Mesendoderm (in vitro differentiated cells): ENCODE measurements at regions not wholly inside any gene's neighbourhood (a gene's known extent, or its start where the extent isn't known, plus 50 kb on each side); places are given as distances from the start of the nearest gene placed in this dataset.

Experiments
- DNase-seq: peaks from one replicate; pipeline ENCODE4 v3.0.0; 2013
- H2AK5ac ChIP-seq: 2 replicates; pipeline ENCODE4 v1.6.1; 2013; ENCODE audit warnings: low read length, inconsistent platforms
- H2BK120ac ChIP-seq: 2 replicates; pipeline ENCODE4 v1.6.1; 2013; ENCODE audit warnings: low read depth, mild to moderate bottlenecking, low read length, moderate library complexity, mixed read lengths
- H2BK15ac ChIP-seq: replicated peaks from 2 replicates; pipeline ENCODE4 v1.6.1; 2013; ENCODE audit warnings: low read depth, mild to moderate bottlenecking, moderate library complexity
- H2BK5ac ChIP-seq: 2 replicates; pipeline ENCODE4 v1.6.1; 2013; ENCODE audit warnings: low read length, inconsistent platforms
- H3K18ac ChIP-seq: 2 replicates; pipeline ENCODE4 v1.6.1; 2013; ENCODE audit warnings: mild to moderate bottlenecking, low read length, mixed read lengths
- H3K23ac ChIP-seq: one replicate; pipeline ENCODE4 v1.6.1; 2013; ENCODE audit warnings: low read length
- H3K27ac ChIP-seq: 2 replicates; pipeline ENCODE4 v1.5.1; 2013; ENCODE audit warnings: low read depth, mild to moderate bottlenecking, inconsistent platforms, low read length, moderate library complexity
- H3K27me3 ChIP-seq: 2 replicates; pipeline ENCODE4 v1.6.1; 2013; ENCODE audit warnings: low read length, control low read depth, mild to moderate bottlenecking, inconsistent platforms; ENCODE audit not compliant: insufficient read depth, poor library complexity
- H3K36me3 ChIP-seq: 2 replicates; pipeline ENCODE4 v1.6.1; 2013; ENCODE audit warnings: low read length, inconsistent platforms; ENCODE audit not compliant: control insufficient read depth, insufficient read depth
- H3K4ac ChIP-seq: one replicate; pipeline ENCODE4 v1.6.1; 2013; ENCODE audit warnings: low read depth, mild to moderate bottlenecking, low read length, moderate library complexity
- H3K4me1 ChIP-seq: 2 replicates; pipeline ENCODE4 v1.6.1; 2013; ENCODE audit warnings: low read depth, low read length, inconsistent platforms; ENCODE audit not compliant: control insufficient read depth
- H3K4me2 ChIP-seq: 2 replicates; pipeline ENCODE4 v1.6.1; 2013; ENCODE audit warnings: low read length
- H3K4me3 ChIP-seq: 2 replicates; pipeline ENCODE4 v1.5.1; 2013; ENCODE audit warnings: mild to moderate bottlenecking, low read length
- H3K56ac ChIP-seq: one replicate; pipeline ENCODE4 v1.6.1; 2013; ENCODE audit warnings: low read length
- H3K79me1 ChIP-seq: 2 replicates; pipeline ENCODE4 v1.6.1; 2013; ENCODE audit warnings: low read length, inconsistent platforms
- H3K79me2 ChIP-seq: 2 replicates; pipeline ENCODE4 v1.6.1; 2013; ENCODE audit warnings: mild to moderate bottlenecking, low read length; ENCODE audit not compliant: control insufficient read depth, insufficient read depth
- H3K9ac ChIP-seq: 2 replicates; pipeline ENCODE4 v1.6.1; 2013; ENCODE audit warnings: low read length, inconsistent platforms
- H4K5ac ChIP-seq: one replicate; pipeline ENCODE4 v1.6.1; 2013; ENCODE audit warnings: low read length
- H4K8ac ChIP-seq: one replicate; pipeline ENCODE4 v1.6.1; 2013; ENCODE audit warnings: low read depth, mild to moderate bottlenecking, control low read depth, low read length, moderate library complexity
- WGBS: extraction: QIAGEN DNeasy Blood & Tissue Kit; methylation state at CpG from one replicate; pipeline ENCODE4 v1.1.7; 2013; ENCODE audit warnings: low lambda C conversion rate, missing lambda C conversion rate; ENCODE audit not compliant: insufficient coverage; ENCODE audit errors: extremely low coverage; 5-methylcytosine and 5-hydroxymethylcytosine counted together

DNA sequence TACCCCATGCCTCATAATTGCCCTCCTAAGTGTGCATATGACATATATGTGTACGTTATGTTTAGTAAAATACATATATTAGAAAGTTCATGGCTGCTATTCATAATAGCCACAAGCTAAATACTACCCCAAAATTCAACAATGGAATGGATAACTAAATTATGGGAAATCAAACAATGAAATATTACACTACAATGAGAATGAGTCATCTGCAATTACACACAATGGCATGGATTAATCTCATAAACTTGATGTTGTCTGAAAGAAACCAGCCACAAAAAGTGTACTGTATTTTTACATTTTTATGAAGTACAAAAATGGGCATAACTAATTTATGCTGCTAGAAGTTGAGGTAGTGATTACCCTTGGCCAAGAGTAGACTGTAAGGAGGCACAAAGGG lies 477.0 kb downstream of the HAO1 start:
- no peak for DNase-seq
- H2BK15ac ChIP-seq: no peak overlapping the region
- no CpG with 5 or more reads among the region's 1 CpG for WGBS
- H3K18ac ChIP-seq: no peak overlapping the region
- H3K9ac ChIP-seq: no peak overlapping the region
- H3K4me2 ChIP-seq: no peak overlapping the region
- H2BK5ac ChIP-seq: no peak overlapping the region
- H3K56ac ChIP-seq: no peak overlapping the region
- H3K79me1 ChIP-seq: no peaks in the 10 kb centered on the region
- no peaks in the 10 kb centered on the region for H3K4me1 ChIP-seq
- H2BK120ac ChIP-seq: no peak overlapping the region
- no peak overlapping the region for H3K4me3 ChIP-seq
- no peaks in the 10 kb centered on the region for H3K36me3 ChIP-seq
- no peak overlapping the region for H3K23ac ChIP-seq
- H4K8ac ChIP-seq: no peak overlapping the region
- H4K5ac ChIP-seq: no peak overlapping the region
- no peak overlapping the region for H3K27ac ChIP-seq
- no peak overlapping the region for H2AK5ac ChIP-seq
- no peaks in the 10 kb centered on the region for H3K27me3 ChIP-seq
- no peaks in the 10 kb centered on the region for H3K79me2 ChIP-seq
- no peak overlapping the region for H3K4ac ChIP-seq

DNA sequence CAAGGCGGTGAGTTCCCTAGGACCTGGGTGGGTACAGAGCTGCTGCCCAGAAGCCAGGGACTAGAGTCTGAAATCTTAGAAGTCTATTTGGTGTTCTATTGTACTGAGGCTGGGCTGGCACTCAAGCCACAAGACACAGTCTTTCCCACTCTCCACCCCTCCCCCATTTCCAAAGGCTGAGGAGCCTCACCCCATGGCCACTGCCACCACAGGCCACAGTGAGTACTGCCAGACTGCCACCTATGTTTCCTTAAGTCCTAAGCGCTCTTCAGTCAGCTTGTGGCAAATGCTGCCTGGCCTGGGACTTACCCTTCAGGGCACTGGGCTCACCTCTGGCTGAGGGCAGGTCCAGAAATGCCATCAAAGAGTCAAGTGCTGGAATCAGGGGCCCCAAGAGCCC lies 469.3 kb downstream of the HAO1 start:
- no peak overlapping the region for H3K4me2 ChIP-seq
- H3K27ac ChIP-seq: no peak overlapping the region
- H3K4ac ChIP-seq: no peak overlapping the region
- no peak overlapping the region for H3K9ac ChIP-seq
- no peaks in the 10 kb centered on the region for H3K27me3 ChIP-seq
- no CpG with 5 or more reads among the region's 2 CpGs for WGBS
- H3K79me1 ChIP-seq: no peaks in the 10 kb centered on the region
- H2AK5ac ChIP-seq: no peak overlapping the region
- no peak overlapping the region for H3K4me3 ChIP-seq
- H4K8ac ChIP-seq: no peak overlapping the region
- no peak overlapping the region for H2BK120ac ChIP-seq
- H2BK15ac ChIP-seq: no peak overlapping the region
- no peaks in the 10 kb centered on the region for H3K36me3 ChIP-seq
- H3K4me1 ChIP-seq: no peaks in the 10 kb centered on the region
- H3K56ac ChIP-seq: no peak overlapping the region
- H3K79me2 ChIP-seq: no peaks in the 10 kb centered on the region
- DNase-seq: peak; percentile 65
- H3K18ac ChIP-seq: no peak overlapping the region
- no peak overlapping the region for H4K5ac ChIP-seq
- H2BK5ac ChIP-seq: no peak overlapping the region
- H3K23ac ChIP-seq: no peak overlapping the region

DNA sequence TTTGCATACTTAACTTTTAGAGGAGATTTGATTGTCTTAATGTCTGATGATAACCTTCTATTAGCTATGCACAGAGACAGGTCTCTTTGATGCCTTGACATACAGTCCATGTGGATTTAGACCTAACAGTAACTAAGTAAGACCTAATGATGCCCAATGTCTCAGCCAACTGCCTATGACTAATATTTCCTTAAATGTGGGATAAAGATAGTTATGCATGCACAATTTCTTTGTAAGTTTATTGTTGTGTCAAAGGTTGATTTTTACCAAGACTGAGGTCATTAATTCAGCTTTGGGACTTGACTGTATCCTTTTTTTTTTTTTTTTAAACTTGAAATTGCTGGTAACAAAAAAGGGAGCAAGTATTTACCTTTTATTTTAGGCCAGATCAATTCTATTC lies 450.0 kb downstream of the HAO1 start:
- Histone ChIP-seq H3K4me1 (no peaks in the 10 kb centered on the region), H3K79me2 (no peaks in the 10 kb centered on the region), H3K27ac (no peak overlapping the region), H3K79me1 (no peaks in the 10 kb centered on the region), H3K4ac (no peak overlapping the region), H2AK5ac (no peak overlapping the region), H3K9ac (no peak overlapping the region), H2BK5ac (no peak overlapping the region), H3K36me3 (no peaks in the 10 kb centered on the region), H2BK15ac (no peak overlapping the region), H3K23ac (no peak overlapping the region), H3K18ac (no peak overlapping the region), H3K56ac (no peak overlapping the region), H3K4me3 (no peak overlapping the region), H4K8ac (no peak overlapping the region), H4K5ac (no peak overlapping the region), H3K4me2 (no peak overlapping the region), H2BK120ac (no peak overlapping the region), H3K27me3 (no peaks in the 10 kb centered on the region)
- no peak for DNase-seq

- Histone ChIP-seq H3K4me2 (no peak overlapping the region), H3K4me1 (no peaks in the 10 kb centered on the region), H4K8ac (no peak overlapping the region), H3K36me3 (no peaks in the 10 kb centered on the region), H4K5ac (no peak overlapping the region), H3K4ac (no peak overlapping the region), H3K18ac (no peak overlapping the region), H2BK120ac (no peak overlapping the region), H2BK15ac (no peak overlapping the region), H3K79me2 (no peaks in the 10 kb centered on the region), H2AK5ac (no peak overlapping the region), H3K27ac (no peak overlapping the region), H3K9ac (no peak overlapping the region), H2BK5ac (no peak overlapping the region), H3K4me3 (no peak overlapping the region), H3K79me1 (no peaks in the 10 kb centered on the region), H3K27me3 (no peaks in the 10 kb centered on the region), H3K56ac (no peak overlapping the region), H3K23ac (no peak overlapping the region)
- WGBS: no CpG with 5 or more reads among the region's 3 CpGs
- DNase-seq: no peak
These were observed 448.0 kb downstream of the HAO1 start for GRCh38 chr20:7492257-7492656.

- no peak overlapping the region for H2BK120ac ChIP-seq
- no peaks in the 10 kb centered on the region for H3K27me3 ChIP-seq
- no peaks in the 10 kb centered on the region for H3K36me3 ChIP-seq
- H3K79me2 ChIP-seq: no peaks in the 10 kb centered on the region
- H3K9ac ChIP-seq: no peak overlapping the region
- H2BK5ac ChIP-seq: no peak overlapping the region
- WGBS: no CpG with 5 or more reads among the region's 2 CpGs
- H3K4me3 ChIP-seq: no peak overlapping the region
- no peak overlapping the region for H3K4me2 ChIP-seq
- no peak overlapping the region for H3K4ac ChIP-seq
- no peak overlapping the region for H2BK15ac ChIP-seq
- no peak overlapping the region for H3K23ac ChIP-seq
- no peaks in the 10 kb centered on the region for H3K4me1 ChIP-seq
- no peak overlapping the region for H4K5ac ChIP-seq
- H4K8ac ChIP-seq: no peak overlapping the region
- H3K56ac ChIP-seq: no peak overlapping the region
- DNase-seq: no peak
- H3K18ac ChIP-seq: no peak overlapping the region
- H2AK5ac ChIP-seq: no peak overlapping the region
- no peaks in the 10 kb centered on the region for H3K79me1 ChIP-seq
- no peak overlapping the region for H3K27ac ChIP-seq
These were observed 446.9 kb downstream of the HAO1 start for GRCh38 chr20:7493311-7493710.

GRCh38 chr20:7496394-7496991 lies 443.8 kb downstream of the HAO1 start:
- DNase-seq: no peak
- Histone ChIP-seq H3K27ac (no peak overlapping the region), H2BK15ac (no peak overlapping the region), H3K27me3 (no peaks in the 10 kb centered on the region), H3K4me3 (no peak overlapping the region), H3K9ac (no peak overlapping the region), H2BK5ac (no peak overlapping the region), H3K23ac (no peak overlapping the region), H3K36me3 (no peaks in the 10 kb centered on the region), H3K4ac (no peak overlapping the region), H3K4me2 (no peak overlapping the region), H3K18ac (no peak overlapping the region), H3K79me2 (no peaks in the 10 kb centered on the region), H3K4me1 (no peaks in the 10 kb centered on the region), H2AK5ac (no peak overlapping the region), H2BK120ac (no peak overlapping the region), H4K8ac (no peak overlapping the region), H4K5ac (no peak overlapping the region), H3K79me1 (no peaks in the 10 kb centered on the region), H3K56ac (no peak overlapping the region)
- no CpG with 5 or more reads among the region's 4 CpGs for WGBS
